ENCODE measurements at regions not wholly inside any gene's neighbourhood (a gene's known extent, or its start where the extent isn't known, plus 50 kb on each side); places are given as distances from the start of the nearest gene placed in this dataset.

DNA sequence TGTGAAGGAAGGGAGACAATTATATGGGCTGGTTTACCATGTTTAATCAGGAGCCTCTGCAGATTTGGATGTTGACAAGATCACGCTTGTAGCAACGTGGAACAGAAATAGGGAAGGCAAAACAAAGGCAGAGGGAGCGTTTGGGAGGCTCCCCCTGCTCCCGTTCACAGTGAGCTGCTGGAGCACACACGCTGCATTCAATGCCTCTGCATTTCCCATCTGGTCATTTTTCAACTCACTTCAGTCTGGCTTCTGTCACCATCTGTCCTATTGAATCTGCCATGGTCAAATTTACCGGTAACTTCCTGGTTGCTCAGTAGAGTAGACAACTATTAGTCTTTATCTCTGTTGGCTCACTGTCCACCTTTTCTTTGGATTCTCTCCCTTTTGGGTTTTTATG is 91.0 kb downstream of the NHLRC3 start:
- TF ChIP-seq CTCF (IDR thresholded peaks at IDR 0.05) (no peak), POLR2AphosphoS5 (IDR thresholded peaks at IDR 0.05; ENCODE audit: low read depth, low read length) (no peak)
- TF ChIP-seq, protein P1, sequence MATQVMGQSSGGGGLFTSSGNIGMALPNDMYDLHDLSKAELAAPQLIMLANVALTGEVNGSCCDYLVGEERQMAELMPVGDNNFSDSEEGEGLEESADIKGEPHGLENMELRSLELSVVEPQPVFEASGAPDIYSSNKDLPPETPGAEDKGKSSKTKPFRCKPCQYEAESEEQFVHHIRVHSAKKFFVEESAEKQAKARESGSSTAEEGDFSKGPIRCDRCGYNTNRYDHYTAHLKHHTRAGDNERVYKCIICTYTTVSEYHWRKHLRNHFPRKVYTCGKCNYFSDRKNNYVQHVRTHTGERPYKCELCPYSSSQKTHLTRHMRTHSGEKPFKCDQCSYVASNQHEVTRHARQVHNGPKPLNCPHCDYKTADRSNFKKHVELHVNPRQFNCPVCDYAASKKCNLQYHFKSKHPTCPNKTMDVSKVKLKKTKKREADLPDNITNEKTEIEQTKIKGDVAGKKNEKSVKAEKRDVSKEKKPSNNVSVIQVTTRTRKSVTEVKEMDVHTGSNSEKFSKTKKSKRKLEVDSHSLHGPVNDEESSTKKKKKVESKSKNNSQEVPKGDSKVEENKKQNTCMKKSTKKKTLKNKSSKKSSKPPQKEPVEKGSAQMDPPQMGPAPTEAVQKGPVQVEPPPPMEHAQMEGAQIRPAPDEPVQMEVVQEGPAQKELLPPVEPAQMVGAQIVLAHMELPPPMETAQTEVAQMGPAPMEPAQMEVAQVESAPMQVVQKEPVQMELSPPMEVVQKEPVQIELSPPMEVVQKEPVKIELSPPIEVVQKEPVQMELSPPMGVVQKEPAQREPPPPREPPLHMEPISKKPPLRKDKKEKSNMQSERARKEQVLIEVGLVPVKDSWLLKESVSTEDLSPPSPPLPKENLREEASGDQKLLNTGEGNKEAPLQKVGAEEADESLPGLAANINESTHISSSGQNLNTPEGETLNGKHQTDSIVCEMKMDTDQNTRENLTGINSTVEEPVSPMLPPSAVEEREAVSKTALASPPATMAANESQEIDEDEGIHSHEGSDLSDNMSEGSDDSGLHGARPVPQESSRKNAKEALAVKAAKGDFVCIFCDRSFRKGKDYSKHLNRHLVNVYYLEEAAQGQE (IDR thresholded peaks at IDR 0.05; ENCODE audit: insufficient read depth in 1 of 2, low read depth in 2 of 2, low read length in 1 of 2) = no peak
